Nephron progenitor cell (in vitro differentiated cells): ENCODE measurements at regions not wholly inside any gene's neighbourhood (a gene's known extent, or its start where the extent isn't known, plus 50 kb on each side); places are given as distances from the start of the nearest gene placed in this dataset.

Experiments
- DNase-seq: peaks from one replicate; pipeline ENCODE4 v3.0.0; 2021
- H3K27ac Mint-ChIP-seq: 2 replicates; pipeline ENCODE4 v1.8.0; 2021; ENCODE audit warnings: mild to moderate bottlenecking, moderate library complexity, mixed read lengths
- H3K27me3 Mint-ChIP-seq: 2 replicates; pipeline ENCODE4 v1.8.0; 2021; ENCODE audit warnings: mild to moderate bottlenecking, low read depth, mixed read lengths; ENCODE audit not compliant: poor library complexity
- H3K36me3 Mint-ChIP-seq: 2 replicates; pipeline ENCODE4 v1.8.0; 2021; ENCODE audit warnings: low read depth, mixed read lengths
- H3K4me1 Mint-ChIP-seq: 2 replicates; pipeline ENCODE4 v1.8.0; 2021; ENCODE audit warnings: mixed read lengths
- H3K4me3 Mint-ChIP-seq: 2 replicates; pipeline ENCODE4 v1.8.0; 2021; ENCODE audit warnings: mild to moderate bottlenecking, moderate library complexity, mixed read lengths
- H3K9me3 Mint-ChIP-seq: 2 replicates; pipeline ENCODE4 v1.8.0; 2021; ENCODE audit warnings: mild to moderate bottlenecking, moderate library complexity, mixed read lengths
- TF ChIP-seq, protein P1 (sequence below): fragments of 200-600 bp; sonication (generic); IDR thresholded peaks from 2 replicates; pipeline ENCODE4 v1.5.0; 2021; ENCODE audit warnings: antibody characterized with exemption

DNA sequence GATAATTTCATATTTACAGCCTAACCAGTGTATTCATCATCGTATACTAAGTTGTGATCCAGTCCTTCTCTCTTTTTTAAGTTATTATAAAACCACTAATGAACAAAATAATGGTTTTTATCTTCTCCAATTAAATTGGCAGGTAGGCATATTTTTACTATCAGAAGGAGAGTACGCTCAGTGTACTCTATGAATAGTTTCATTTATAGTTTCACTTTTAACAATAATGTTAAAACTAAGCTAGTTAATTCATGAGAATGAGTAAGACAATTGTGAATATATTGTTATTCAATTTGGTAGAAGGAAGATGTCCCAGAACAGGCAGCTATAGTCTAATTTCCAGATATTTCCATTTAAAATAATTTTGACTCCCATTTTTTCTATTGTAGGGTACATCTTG lies 277.1 kb downstream of the RASSF9 start:
- Mint-ChIP-seq H3K36me3 (no peaks in the 10 kb centered on the region), H3K4me1 (no peaks in the 10 kb centered on the region), H3K27ac (no peak overlapping the region), H3K27me3 (no peaks in the 10 kb centered on the region), H3K4me3 (no peak overlapping the region), H3K9me3 (no peaks in the 10 kb centered on the region)
- DNase-seq = no peak
- TF ChIP-seq, protein P1, sequence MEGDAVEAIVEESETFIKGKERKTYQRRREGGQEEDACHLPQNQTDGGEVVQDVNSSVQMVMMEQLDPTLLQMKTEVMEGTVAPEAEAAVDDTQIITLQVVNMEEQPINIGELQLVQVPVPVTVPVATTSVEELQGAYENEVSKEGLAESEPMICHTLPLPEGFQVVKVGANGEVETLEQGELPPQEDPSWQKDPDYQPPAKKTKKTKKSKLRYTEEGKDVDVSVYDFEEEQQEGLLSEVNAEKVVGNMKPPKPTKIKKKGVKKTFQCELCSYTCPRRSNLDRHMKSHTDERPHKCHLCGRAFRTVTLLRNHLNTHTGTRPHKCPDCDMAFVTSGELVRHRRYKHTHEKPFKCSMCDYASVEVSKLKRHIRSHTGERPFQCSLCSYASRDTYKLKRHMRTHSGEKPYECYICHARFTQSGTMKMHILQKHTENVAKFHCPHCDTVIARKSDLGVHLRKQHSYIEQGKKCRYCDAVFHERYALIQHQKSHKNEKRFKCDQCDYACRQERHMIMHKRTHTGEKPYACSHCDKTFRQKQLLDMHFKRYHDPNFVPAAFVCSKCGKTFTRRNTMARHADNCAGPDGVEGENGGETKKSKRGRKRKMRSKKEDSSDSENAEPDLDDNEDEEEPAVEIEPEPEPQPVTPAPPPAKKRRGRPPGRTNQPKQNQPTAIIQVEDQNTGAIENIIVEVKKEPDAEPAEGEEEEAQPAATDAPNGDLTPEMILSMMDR = no peak

DNA sequence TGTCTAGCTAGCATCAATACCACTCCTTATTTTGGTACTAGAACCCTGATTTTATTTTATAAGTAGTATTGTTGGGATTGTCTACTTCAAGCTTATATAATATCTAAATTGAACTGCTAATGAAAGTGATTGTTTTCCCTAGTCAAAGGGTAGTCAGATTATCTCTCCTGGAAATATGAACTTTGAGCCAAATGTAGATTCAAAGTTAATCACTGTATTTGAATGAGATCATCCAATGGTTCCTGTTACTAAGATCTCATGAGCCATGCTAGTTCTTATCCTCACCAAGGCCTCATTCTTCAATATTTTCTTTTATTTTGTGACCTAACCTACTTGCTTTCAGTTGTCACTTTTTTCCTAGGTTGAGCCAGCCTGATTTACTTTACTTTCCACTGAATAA lies 276.7 kb downstream of the RASSF9 start:
- Mint-ChIP-seq H3K36me3 (no peaks in the 10 kb centered on the region), H3K27ac (no peak overlapping the region), H3K9me3 (no peaks in the 10 kb centered on the region), H3K4me3 (no peak overlapping the region), H3K4me1 (no peaks in the 10 kb centered on the region), H3K27me3 (no peaks in the 10 kb centered on the region)
- TF ChIP-seq, protein P1 = no peak
- no peak for DNase-seq

DNA sequence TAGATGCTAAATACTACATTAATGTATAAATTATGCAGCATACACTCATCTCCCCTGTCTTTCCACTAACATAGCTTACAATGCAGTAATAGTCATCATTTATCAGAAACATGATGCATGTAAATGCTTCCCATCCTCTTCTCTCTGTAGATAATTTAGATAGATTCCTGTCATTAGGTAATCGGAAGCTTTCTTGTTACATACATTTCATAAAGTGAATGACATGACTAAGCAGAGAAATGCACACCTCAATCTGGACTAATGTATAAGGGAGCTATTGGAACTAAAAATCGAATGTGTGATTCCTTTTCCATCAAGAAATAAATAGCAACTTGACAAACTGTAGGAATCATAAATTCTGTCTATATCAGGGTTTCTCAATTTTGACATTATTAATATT lies 273.4 kb downstream of the RASSF9 start:
- peaks cover 10% of the 10 kb centered on the region for H3K4me1 Mint-ChIP-seq
- DNase-seq = no peak
- H3K9me3 Mint-ChIP-seq = no peaks in the 10 kb centered on the region
- H3K4me3 Mint-ChIP-seq = no peak overlapping the region
- peaks cover 2% of the 10 kb centered on the region for H3K27me3 Mint-ChIP-seq
- no peaks in the 10 kb centered on the region for H3K36me3 Mint-ChIP-seq
- TF ChIP-seq, protein P1 = no peak
- no peak overlapping the region for H3K27ac Mint-ChIP-seq

DNA sequence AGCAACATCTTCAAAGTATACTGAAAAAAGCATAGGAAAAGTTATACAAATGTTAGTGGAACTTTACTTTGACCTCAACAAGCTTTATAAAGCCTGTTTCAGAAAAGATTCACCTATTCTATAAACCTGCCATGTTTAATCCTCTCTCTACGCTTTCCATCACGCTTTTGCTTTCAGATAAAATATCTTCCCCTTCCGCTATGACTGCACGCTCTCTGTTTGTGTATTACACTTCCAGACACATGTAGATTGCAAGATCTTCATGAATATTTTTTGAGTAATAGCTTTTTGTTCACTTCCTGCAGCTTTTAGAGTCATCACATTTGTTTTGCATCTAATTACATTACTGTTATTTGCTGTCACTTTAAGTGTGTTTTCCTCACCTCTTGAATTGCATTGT lies 271.4 kb downstream of the RASSF9 start:
- H3K27me3 Mint-ChIP-seq = peaks cover 3% of the 10 kb centered on the region
- TF ChIP-seq, protein P1 = no peak

DNA sequence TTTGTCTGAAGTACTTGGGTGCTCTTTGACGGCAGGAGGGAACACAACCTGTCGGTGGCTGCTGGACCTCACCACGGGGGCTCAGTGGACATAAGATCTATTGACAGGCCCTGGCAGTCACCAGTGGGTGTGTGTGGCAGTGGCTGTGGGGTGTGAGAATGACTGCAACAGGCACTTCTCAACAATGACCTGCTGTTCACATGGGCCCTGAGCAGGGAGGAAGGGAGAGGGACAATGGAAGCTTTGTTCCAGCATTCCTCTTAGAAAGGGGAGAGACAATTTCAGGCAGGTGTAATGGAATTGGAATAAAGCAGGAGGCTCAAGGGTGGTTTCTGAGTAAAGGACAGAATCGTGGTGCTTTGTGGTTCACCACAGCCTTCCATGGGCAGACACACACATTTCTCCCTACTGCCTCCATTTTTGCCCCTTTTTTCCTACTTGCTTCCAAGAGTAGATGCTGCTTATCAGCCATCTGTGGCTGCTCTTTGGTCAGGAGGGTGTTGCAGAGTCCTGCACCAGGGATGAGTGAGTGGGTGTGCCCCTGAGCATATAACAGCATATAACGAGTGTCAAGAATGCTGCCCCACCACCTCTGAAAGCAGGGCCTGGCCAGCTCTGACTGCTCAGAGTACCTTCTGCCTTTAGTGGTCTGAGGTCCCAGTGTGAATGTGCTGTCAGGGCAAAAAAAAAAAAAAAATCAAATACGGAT lies 267.7 kb downstream of the RASSF9 start:
- Mint-ChIP-seq H3K4me3 (no peak overlapping the region), H3K9me3 (no peaks in the 10 kb centered on the region), H3K27ac (no peak overlapping the region), H3K4me1 (peaks cover 10% of the 10 kb centered on the region), H3K27me3 (peaks cover 3% of the 10 kb centered on the region), H3K36me3 (no peaks in the 10 kb centered on the region)
- TF ChIP-seq, protein P1 = no peak
- DNase-seq = no peak

More for the DNA sequence above, 271.4 kb downstream of the RASSF9 start:
- Mint-ChIP-seq H3K4me3 (no peak overlapping the region), H3K27ac (no peak overlapping the region), H3K4me1 (peaks cover 10% of the 10 kb centered on the region), H3K9me3 (no peaks in the 10 kb centered on the region), H3K36me3 (no peaks in the 10 kb centered on the region)
- no peak for DNase-seq

DNA sequence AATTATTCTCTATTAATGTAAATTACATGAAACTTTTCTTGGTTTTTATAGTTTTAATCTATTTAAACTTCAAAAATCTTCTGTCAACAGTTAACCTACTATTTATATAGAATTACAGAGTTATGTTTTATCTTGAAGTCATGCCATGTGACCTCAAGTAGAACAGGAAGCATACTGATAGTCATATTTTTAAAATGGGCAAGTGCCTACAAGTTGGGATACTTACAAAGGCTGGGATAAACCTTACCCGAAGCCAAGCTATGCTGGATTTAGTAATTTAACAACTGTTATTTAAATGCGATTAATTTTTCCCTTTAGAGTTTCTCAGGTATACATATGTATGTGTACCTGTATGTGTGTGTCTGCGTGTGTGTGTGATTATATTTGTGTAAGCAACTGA lies 266.9 kb downstream of the RASSF9 start:
- DNase-seq = no peak
- Mint-ChIP-seq H3K9me3 (no peaks in the 10 kb centered on the region), H3K27ac (no peak overlapping the region), H3K4me3 (no peak overlapping the region), H3K4me1 (peaks cover 10% of the 10 kb centered on the region), H3K36me3 (no peaks in the 10 kb centered on the region), H3K27me3 (peaks cover 3% of the 10 kb centered on the region)
- TF ChIP-seq, protein P1 = no peak
